Islet of Langerhans (tissue), 1 donor: ENCODE measurements at regions not wholly inside any gene's neighbourhood (a gene's known extent, or its start where the extent isn't known, plus 50 kb on each side); places are given as distances from the start of the nearest gene placed in this dataset.

Experiments
- FAIRE-seq: peaks from one replicate; lab custom pipeline; 2011; peaks lifted over from hg19 to GRCh38; lab: Jason Lieb, UNC

- no peak for FAIRE-seq
Measured at GRCh38 chr10:60466267-60467201, 76.9 kb upstream of the ANK3 start.

GRCh38 chr10:60465801-60466200, 76.1 kb upstream of the ANK3 start:
- FAIRE-seq: no peak

- FAIRE-seq: no peak
Measured at GRCh38 chr10:60464659-60465058, 75.0 kb upstream of the ANK3 start.

- FAIRE-seq: no peak
Measured at GRCh38 chr10:60463746-60464145, 74.1 kb upstream of the ANK3 start.

GRCh38 chr10:60461688-60462087, 72.0 kb upstream of the ANK3 start:
- FAIRE-seq: no peak

- FAIRE-seq: no peak
Measured at GRCh38 chr10:60459701-60460457, 70.2 kb upstream of the ANK3 start.

GRCh38 chr10:60456053-60456452, 66.4 kb upstream of the ANK3 start:
- no peak for FAIRE-seq

GRCh38 chr10:60454336-60454735, 64.7 kb upstream of the ANK3 start:
- no peak for FAIRE-seq

GRCh38 chr10:60453036-60453435, 63.4 kb upstream of the ANK3 start:
- FAIRE-seq: no peak

- no peak for FAIRE-seq
Measured at GRCh38 chr10:60450291-60450690, 60.6 kb upstream of the ANK3 start.

GRCh38 chr10:60448246-60448645, 58.6 kb upstream of the ANK3 start:
- FAIRE-seq: no peak

- FAIRE-seq: no peak
Measured at GRCh38 chr10:60446851-60447250, 57.2 kb upstream of the ANK3 start.

GRCh38 chr10:60446070-60446833, 56.6 kb upstream of the ANK3 start:
- FAIRE-seq: no peak

- FAIRE-seq: peak; percentile 96
Measured at GRCh38 chr10:60444494-60445064, 54.9 kb upstream of the ANK3 start.

- FAIRE-seq: no peak
Measured at GRCh38 chr10:60443346-60443745, 53.7 kb upstream of the ANK3 start.

GRCh38 chr10:60441515-60441914, 51.8 kb upstream of the ANK3 start:
- peak; percentile 90 for FAIRE-seq

- FAIRE-seq: no peak
Measured at GRCh38 chr10:60439641-60440040, 50.0 kb upstream of the ANK3 start.
